ENCODE measurements at regions not wholly inside any gene's neighbourhood (a gene's known extent, or its start where the extent isn't known, plus 50 kb on each side); places are given as distances from the start of the nearest gene placed in this dataset.

DNA sequence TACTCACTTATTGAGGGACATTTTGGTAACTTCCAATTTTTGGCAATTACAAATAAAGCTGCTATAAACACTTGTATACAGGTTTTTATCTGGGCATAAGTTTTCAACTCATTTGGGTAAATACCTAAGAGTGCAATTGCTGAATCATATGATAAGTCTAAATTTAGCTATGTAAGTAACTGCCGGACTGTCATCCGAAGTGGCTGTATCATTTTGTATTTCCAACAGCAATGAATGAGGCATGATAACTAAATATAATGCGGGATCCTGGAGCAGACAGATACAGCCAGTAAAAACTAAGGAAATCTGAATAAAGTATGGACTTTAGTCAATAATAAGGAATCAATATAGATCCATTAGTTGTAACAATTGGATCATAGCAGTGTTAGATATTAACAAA lies 156.5 kb upstream of the RMP24 start:
- no peak for TF ChIP-seq POLR2A (IDR thresholded peaks at IDR 0.05; ENCODE audit: low read depth, low read length)
- no peak for TF ChIP-seq TAF1 (IDR thresholded peaks at IDR 0.05; ENCODE audit: low read depth, low read length)
- TF ChIP-seq POLR2AphosphoS5 (IDR thresholded peaks at IDR 0.05; ENCODE audit: low read depth, low read length): no peak

All from GM12891 (cell line).